NCI-H2107 treated with DMSO at 0.1 percent for 48 hours (cell line): ENCODE measurements at regions not wholly inside any gene's neighbourhood (a gene's known extent, or its start where the extent isn't known, plus 50 kb on each side); places are given as distances from the start of the nearest gene placed in this dataset.
A peak's percentile ranks its signal among the peaks of the same experiment; 100 is the strongest.

Source experiments
- DNase-seq: peaks from one replicate; lab custom pipeline; 2025; ENCODE audit not compliant: unreplicated experiment; lab: John Stamatoyannopoulos, UW

GRCh38 chr14:100638211-100638855 lies 51.1 kb upstream of the BEGAIN start:
- no peak for DNase-seq

- DNase-seq: no peak
These were observed 52.1 kb upstream of the BEGAIN start for GRCh38 chr14:100639280-100639679.

- DNase-seq: peak; percentile 81
These were observed 53.5 kb upstream of the BEGAIN start for GRCh38 chr14:100640471-100641273.

- DNase-seq: no peak
These were observed 54.1 kb upstream of the BEGAIN start for GRCh38 chr14:100641274-100641860.

GRCh38 chr14:100643426-100643825 lies 56.2 kb upstream of the BEGAIN start:
- no peak for DNase-seq

- DNase-seq: no peak
These were observed 57.2 kb upstream of the BEGAIN start for GRCh38 chr14:100644383-100644782.

- no peak for DNase-seq
These were observed 57.6 kb upstream of the BEGAIN start for GRCh38 chr14:100644784-100645183.

- peak; percentile 94 for DNase-seq
These were observed 58.2 kb upstream of the BEGAIN start for GRCh38 chr14:100645196-100645981.

- no peak for DNase-seq
These were observed 58.7 kb upstream of the BEGAIN start for GRCh38 chr14:100645982-100646314.

- DNase-seq: no peak
These were observed 61.4 kb upstream of the BEGAIN start for GRCh38 chr14:100648474-100649172.

GRCh38 chr14:100649173-100649519 lies 61.9 kb upstream of the BEGAIN start:
- DNase-seq: no peak

GRCh38 chr14:100651999-100652508 lies 64.8 kb upstream of the BEGAIN start:
- no peak for DNase-seq

GRCh38 chr14:100652744-100653143 lies 65.5 kb upstream of the BEGAIN start:
- DNase-seq: peak; percentile 53

- no peak for DNase-seq
These were observed 66.2 kb upstream of the BEGAIN start for GRCh38 chr14:100653409-100653808.

- DNase-seq: no peak
These were observed 67.0 kb upstream of the BEGAIN start for GRCh38 chr14:100654025-100654813.

GRCh38 chr14:100654814-100655740 lies 67.9 kb upstream of the BEGAIN start:
- DNase-seq: peak; percentile 63

- no peak for DNase-seq
These were observed 68.5 kb upstream of the BEGAIN start for GRCh38 chr14:100655741-100656085.

GRCh38 chr14:100656996-100657395 lies 69.7 kb upstream of the DLK1 start:
- DNase-seq: no peak

- no peak for DNase-seq
These were observed 68.9 kb upstream of the DLK1 start for GRCh38 chr14:100657780-100658179.
